ENCODE measurements at regions not wholly inside any gene's neighbourhood (a gene's known extent, or its start where the extent isn't known, plus 50 kb on each side); places are given as distances from the start of the nearest gene placed in this dataset.

GRCh38 chr19:28843761-28844492 is 369.0 kb downstream of the UQCRFS1 start:
- no peak for DNase-seq (ENCODE audit: low spot score)

GRCh38 chr19:28841531-28841930 is 371.4 kb downstream of the UQCRFS1 start:
- no peak for DNase-seq (ENCODE audit: low spot score)

- DNase-seq (ENCODE audit: low spot score) = no peak
These were observed 372.1 kb downstream of the UQCRFS1 start for GRCh38 chr19:28840891-28841290.

DNA sequence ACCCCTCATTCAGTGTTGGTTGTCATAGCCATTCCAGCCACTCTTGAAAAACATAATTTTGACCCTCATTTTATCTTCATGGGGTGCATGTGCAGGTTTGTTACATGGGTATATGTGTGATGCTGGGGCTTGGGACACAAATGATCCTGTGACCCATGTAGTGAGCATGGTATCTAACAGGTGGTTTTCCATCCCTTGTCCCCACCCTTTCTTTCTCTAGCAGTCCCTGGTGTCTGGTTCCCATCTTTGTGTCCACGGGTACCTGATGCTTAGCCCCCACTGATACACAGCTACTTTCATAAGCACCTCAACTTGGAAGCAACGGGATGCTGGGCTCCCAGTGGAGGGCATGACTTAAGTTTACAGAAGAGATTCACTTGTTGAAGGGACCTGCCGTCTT is 373.5 kb downstream of the UQCRFS1 start:
- DNase-seq (ENCODE audit: low spot score) = no peak

- no peak for DNase-seq (ENCODE audit: low spot score)
These were observed 374.0 kb downstream of the UQCRFS1 start for GRCh38 chr19:28838909-28839308.

- no peak for DNase-seq (ENCODE audit: low spot score)
These were observed 376.5 kb downstream of the UQCRFS1 start for GRCh38 chr19:28836421-28836820.

DNA sequence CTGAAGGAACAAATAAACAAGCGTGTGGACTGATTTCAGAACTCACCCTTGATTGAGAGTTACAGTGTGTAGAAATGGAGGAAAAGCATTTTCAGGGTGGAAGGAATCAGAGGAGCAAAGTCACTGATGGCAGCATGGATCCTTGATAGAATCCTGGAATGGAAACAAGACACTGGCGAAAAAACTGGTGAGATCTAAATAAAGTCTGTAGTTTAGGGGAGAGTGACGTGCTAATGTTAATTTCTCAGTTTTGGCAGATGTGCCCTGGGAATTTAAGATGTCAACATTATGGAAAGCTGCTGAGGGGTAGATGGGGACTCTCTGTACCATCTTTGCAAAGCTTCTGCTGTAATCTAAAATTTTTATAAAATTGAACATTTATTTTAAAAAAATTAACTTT is 378.0 kb downstream of the UQCRFS1 start:
- DNase-seq (ENCODE audit: low spot score) = no peak

DNA sequence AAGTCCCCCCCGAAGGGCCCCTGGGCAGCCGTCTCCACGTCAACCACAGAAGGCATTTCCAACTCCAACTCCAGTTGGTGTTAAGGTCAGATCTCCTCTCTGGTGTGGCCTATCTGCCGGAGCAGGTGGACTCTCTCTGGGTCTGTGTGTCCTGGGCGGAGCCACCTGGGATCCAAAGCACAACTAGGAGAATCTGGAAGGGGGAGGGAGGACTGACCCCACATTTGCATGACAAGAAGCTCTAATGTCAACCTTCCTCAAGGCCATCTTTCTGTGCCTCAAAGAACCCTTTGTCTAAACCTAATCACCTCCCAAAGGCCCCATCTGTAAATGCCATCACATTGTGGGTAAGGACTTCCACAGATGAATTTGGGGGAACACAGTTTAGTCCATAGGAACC is 381.5 kb downstream of the UQCRFS1 start:
- no peak for DNase-seq (ENCODE audit: low spot score)

DNA sequence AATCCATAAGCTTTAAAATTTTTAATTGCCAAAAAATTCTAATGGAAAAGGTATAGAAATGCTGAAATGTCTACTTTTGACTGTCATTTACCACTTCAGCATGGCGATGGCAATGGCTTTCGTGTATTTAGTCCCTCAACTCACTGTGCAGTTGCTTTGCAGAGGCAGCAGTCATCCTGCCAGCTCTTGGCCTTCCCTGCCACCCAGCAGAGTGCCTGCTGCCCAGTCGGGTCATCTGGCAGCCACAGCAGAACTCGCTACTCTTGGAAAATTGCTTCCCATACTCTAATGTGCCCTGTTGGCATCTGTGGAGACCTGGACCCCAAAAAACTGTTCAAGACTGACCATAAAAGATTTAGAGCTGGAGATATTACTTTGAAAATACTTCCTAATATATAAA is 383.2 kb downstream of the UQCRFS1 start:
- DNase-seq (ENCODE audit: low spot score) = no peak

GRCh38 chr19:28829359-28829758 is 383.6 kb downstream of the UQCRFS1 start:
- no peak for DNase-seq (ENCODE audit: low spot score)

GRCh38 chr19:28828276-28828870 is 384.6 kb downstream of the UQCRFS1 start:
- DNase-seq (ENCODE audit: low spot score) = no peak

DNA sequence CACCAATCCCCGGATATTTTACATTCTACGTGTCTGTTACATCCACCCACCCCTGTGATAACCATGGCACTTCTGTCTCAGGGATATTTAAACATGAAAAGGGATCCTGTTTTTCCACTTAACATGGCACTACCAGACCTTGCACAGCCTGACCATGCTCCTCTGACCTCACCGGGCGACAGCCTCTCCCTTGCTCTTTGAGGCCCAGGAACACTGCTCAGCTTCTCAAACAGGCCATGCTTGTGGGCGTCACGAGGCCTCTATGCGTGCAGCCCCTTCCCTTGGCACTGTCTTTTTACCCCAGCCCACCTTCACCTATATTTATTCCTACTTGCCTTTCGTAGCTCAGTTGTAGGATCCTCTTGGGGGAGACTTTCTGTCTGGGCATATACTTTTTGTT is 385.6 kb downstream of the UQCRFS1 start:
- DNase-seq (ENCODE audit: low spot score) = no peak

GRCh38 chr19:28823338-28823961 is 389.5 kb downstream of the UQCRFS1 start:
- DNase-seq (ENCODE audit: low spot score) = no peak

DNA sequence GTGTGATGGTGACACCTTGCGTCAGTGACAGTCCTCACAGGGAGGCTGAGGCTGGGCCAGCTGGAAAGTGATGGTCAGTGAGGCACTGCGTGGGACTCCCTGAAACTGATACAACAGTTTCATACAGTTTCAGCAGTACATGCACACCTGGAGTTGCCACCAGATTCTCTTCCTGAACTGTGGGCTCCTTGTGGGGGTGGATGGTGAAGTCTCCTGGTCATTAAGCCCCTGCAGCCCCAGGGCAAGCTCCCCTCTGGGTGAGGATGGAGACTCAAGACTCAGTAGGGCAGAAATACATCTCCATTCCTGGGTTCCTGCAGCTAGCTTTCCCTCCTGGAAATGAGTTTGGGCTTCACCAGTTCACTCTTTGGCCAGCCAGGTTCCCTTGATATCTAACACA is 392.7 kb downstream of the UQCRFS1 start:
- DNase-seq (ENCODE audit: low spot score) = no peak

GRCh38 chr19:28815257-28815656 is 397.7 kb downstream of the UQCRFS1 start:
- no peak for DNase-seq (ENCODE audit: low spot score)

GRCh38 chr19:28794301-28794700 is 418.6 kb downstream of the UQCRFS1 start:
- no peak for DNase-seq (ENCODE audit: low spot score)

DNA sequence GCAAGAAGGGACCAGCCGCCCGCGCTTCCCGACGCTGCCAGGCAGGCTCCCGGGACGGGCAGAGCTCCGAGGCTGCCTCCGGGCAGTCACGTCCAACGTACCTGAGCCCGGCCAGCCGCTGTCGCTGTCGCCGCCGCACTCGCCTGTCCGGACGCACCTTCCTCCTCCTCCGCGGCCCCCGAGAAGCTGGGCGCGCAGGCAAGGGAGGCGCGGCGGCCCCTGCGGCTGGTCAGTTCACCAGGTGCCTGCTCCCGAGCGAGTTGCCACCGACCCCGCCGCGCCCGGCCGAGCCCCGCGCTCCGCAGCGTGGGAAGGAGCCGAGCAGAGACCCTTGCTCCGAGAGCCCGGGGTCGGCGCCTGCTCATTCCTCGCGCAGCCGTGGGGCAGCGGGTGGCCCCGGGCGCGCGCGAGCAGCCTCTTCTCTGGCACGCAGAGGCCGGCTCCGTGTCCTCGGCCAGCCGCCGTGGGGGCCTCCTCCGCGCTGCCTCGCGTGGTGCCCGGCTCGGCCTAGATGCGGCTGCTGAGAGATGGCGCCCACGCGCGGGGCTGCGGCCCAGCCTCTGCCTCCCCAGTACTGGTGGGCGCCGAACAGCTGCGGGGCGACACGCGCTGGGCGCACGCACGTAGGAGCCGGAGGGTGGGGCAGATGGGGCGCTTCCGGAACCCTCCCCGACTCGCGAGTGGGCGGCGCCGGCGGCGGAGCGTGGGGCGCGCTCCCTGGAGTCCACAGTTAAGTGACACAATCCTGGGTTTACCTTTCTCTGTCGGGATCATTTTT is 419.4 kb downstream of the UQCRFS1 start:
- DNase-seq (ENCODE audit: low spot score) = no peak

GRCh38 chr19:28785971-28786370 is 427.0 kb downstream of the UQCRFS1 start:
- no peak for DNase-seq (ENCODE audit: low spot score)

DNA sequence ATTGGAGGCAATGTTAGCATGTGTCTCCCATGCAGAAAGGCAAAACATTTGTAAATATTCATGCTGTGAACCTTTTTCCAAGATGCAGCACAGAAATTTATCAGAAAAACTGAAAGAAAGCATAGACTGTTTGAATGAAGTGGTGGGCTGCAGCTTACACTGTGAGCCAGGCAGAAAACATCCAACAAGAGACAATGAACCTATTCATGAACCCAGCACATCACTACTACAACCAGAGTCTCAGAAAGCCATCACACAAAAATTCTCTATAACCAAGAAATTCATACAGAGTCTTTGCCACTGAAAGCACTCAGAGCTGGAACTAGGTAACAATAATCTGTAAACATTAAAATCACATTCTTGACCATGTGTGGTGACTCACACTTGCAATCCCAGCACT is 448.9 kb downstream of the UQCRFS1 start:
- no peak for DNase-seq (ENCODE audit: low spot score)

GRCh38 chr19:28746478-28746877 is 466.5 kb downstream of the UQCRFS1 start:
- DNase-seq (ENCODE audit: low spot score) = no peak

DNA sequence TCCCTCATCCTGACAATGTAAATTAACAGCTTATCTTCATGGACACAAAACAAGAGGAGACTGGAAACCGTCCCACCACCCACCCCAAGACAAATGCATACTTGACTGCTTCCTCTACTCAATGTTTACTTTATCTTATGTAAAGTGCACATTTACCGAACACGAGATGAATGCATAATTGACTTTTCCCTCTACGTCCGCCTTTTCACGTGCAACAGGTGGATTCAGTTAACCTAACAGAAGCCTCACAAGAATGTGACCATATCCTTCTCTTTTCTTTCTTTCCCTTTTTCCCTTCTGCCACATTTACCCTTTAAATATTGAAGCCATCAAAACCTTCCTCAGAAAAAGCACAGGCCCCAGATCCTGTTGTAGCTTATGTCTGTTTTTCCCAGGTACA is 468.0 kb downstream of the UQCRFS1 start:
- DNase-seq (ENCODE audit: low spot score) = no peak

DNA sequence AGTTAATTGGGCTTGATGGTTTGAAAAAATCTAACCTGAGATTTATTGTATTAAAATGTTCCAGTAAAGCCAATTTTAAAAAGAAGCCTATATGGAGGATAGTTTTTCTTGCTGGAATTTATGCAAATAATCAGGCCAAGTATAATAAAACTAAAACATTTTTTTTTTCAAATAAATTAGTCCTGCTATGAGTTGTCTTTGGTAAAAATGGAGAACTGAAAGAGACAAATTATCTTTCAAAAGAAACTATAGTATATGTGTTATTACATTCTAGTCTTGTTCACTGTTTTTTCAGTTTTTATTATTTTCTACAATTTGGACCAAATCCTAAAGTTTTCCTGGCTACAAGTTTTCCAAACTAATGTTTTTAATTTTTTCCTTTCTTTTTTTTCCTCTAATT is 468.9 kb downstream of the UQCRFS1 start:
- DNase-seq (ENCODE audit: low spot score) = no peak

Data from pons (tissue), 1 donor.